Activated CD8-positive, alpha-beta T cell treated with anti-CD3 and anti-CD28 coated beads, Interleukin-2, amount 10 ng/mL, durations not matched to agents 7 days and 5 days (primary cell): ENCODE measurements at regions not wholly inside any gene's neighbourhood (a gene's known extent, or its start where the extent isn't known, plus 50 kb on each side); places are given as distances from the start of the nearest gene placed in this dataset.

Experiments
- ATAC-seq: fragments of 150-1000 bp; cut with Tn5 transposase; one replicate; pipeline ENCODE4 v1.10.0; 2021; ENCODE audit warnings: moderate library complexity
- CTCF ChIA-PET: fragments of 350-600 bp; sonication (Branson Sonifier 250); formaldehyde crosslinking; loops from one replicate; lab custom pipeline; 2021; ENCODE audit warnings: antibody characterized with exemption; lab: Charles Lee
- POLR2A ChIA-PET: fragments of 350-600 bp; sonication (Branson Sonifier 250); formaldehyde crosslinking; loops from one replicate; lab custom pipeline; 2021; ENCODE audit warnings: antibody characterized with exemption; lab: Charles Lee
- DNase-seq: peaks from one replicate; pipeline ENCODE4 v3.0.0-alpha.2; 2020
- H3K27ac Mint-ChIP-seq: one replicate; pipeline ENCODE4 v1.8.0; 2021; ENCODE audit warnings: mild to moderate bottlenecking, mixed read lengths
- H3K27me3 Mint-ChIP-seq: one replicate; pipeline ENCODE4 v1.8.0; 2021; ENCODE audit warnings: low read depth, mixed read lengths
- H3K36me3 Mint-ChIP-seq: one replicate; pipeline ENCODE4 v1.8.0; 2021; ENCODE audit warnings: low read depth, mixed read lengths
- H3K4me1 Mint-ChIP-seq: one replicate; pipeline ENCODE4 v1.8.0; 2021; ENCODE audit warnings: low read depth, mixed read lengths
- H3K4me3 Mint-ChIP-seq: one replicate; pipeline ENCODE4 v1.8.0; 2021; ENCODE audit warnings: mild to moderate bottlenecking, mixed read lengths
- H3K9me3 Mint-ChIP-seq: one replicate; pipeline ENCODE4 v1.8.0; 2022; ENCODE audit warnings: mixed read lengths; ENCODE audit not compliant: insufficient read depth

GRCh38 chrX:121146059-121146628, 98.7 kb downstream of the GLUD2 start:
- DNase-seq (no peak), ATAC-seq (no peak)
- Mint-ChIP-seq H3K4me3 (no peak overlapping the region), H3K27me3 (no peaks in the 10 kb centered on the region), H3K9me3 (no peaks in the 10 kb centered on the region), H3K4me1 (no peaks in the 10 kb centered on the region), H3K36me3 (no peaks in the 10 kb centered on the region), H3K27ac (no peak overlapping the region)
- ChIA-PET CTCF (no interaction called here), POLR2A (no interaction called here)

- Mint-ChIP-seq H3K9me3 (no peaks in the 10 kb centered on the region), H3K27ac (no peak overlapping the region), H3K27me3 (no peaks in the 10 kb centered on the region), H3K36me3 (no peaks in the 10 kb centered on the region), H3K4me3 (no peak overlapping the region), H3K4me1 (no peaks in the 10 kb centered on the region)
- no peak for DNase-seq
- POLR2A ChIA-PET: no interaction called here
- no peak for ATAC-seq
- CTCF ChIA-PET: no interaction called here
Measured at GRCh38 chrX:121150217-121150616, 102.8 kb downstream of the GLUD2 start.

DNA sequence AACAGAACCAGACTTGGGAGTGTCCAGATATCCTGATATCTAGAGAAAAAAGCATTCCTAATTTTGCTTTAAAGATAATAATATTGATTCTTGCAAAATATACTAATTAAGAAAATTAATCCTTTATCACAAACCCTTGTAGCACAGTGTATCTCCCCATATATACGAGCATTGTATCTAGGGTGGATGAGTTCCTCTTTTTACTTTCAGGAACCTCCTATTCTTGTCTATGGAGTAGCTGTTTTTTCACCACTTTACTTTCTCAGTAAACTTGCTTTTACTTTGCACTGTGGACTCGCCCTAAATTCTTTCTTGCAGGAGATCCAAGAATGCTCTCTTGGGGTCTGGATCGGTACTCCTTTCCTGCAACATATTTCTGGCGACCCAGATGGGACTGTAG, 103.9 kb downstream of the GLUD2 start:
- DNase-seq: no peak
- CTCF ChIA-PET: no interaction called here
- H3K4me1 Mint-ChIP-seq: no peaks in the 10 kb centered on the region
- H3K36me3 Mint-ChIP-seq: no peaks in the 10 kb centered on the region
- ATAC-seq: no peak
- no peaks in the 10 kb centered on the region for H3K27me3 Mint-ChIP-seq
- no peaks in the 10 kb centered on the region for H3K9me3 Mint-ChIP-seq
- POLR2A ChIA-PET: no interaction called here
- no peak overlapping the region for H3K27ac Mint-ChIP-seq
- H3K4me3 Mint-ChIP-seq: no peak overlapping the region

GRCh38 chrX:121154858-121155404, 107.5 kb downstream of the GLUD2 start:
- Mint-ChIP-seq H3K27ac (no peak overlapping the region), H3K4me1 (no peaks in the 10 kb centered on the region), H3K36me3 (no peaks in the 10 kb centered on the region), H3K27me3 (no peaks in the 10 kb centered on the region), H3K9me3 (no peaks in the 10 kb centered on the region), H3K4me3 (no peak overlapping the region)
- POLR2A ChIA-PET: no interaction called here
- CTCF ChIA-PET: no interaction called here
- DNase-seq (no peak), ATAC-seq (no peak)

DNA sequence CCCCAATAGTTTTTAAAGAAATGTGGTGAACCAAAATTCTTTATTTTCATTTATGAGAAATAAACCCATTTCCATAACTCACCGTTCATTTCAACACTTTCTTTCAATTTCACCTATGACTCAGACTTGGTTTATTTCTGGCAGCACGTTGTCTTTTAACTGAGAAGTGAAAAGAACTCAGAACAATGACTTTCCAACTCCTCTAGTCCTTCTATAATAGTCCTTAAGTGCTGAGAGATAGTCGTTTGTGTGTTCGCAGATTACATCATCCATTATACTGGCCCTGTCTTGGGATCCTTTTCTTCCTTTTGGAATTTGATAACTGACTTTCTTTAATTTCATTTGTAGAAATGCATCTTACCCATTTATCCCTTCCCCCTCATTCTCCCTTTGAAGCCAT, 113.6 kb downstream of the GLUD2 start:
- ATAC-seq: no peak
- CTCF ChIA-PET: no interaction called here
- Mint-ChIP-seq H3K4me3 (no peak overlapping the region), H3K36me3 (no peaks in the 10 kb centered on the region), H3K27me3 (no peaks in the 10 kb centered on the region), H3K27ac (no peak overlapping the region), H3K9me3 (no peaks in the 10 kb centered on the region), H3K4me1 (peaks cover 3% of the 10 kb centered on the region)
- no peak for DNase-seq
- POLR2A ChIA-PET: no interaction called here

GRCh38 chrX:121161501-121161933, 114.1 kb downstream of the GLUD2 start:
- H3K27ac Mint-ChIP-seq: no peak overlapping the region
- ATAC-seq: no peak
- CTCF ChIA-PET: no interaction called here
- no peaks in the 10 kb centered on the region for H3K9me3 Mint-ChIP-seq
- no peak overlapping the region for H3K4me3 Mint-ChIP-seq
- H3K36me3 Mint-ChIP-seq: no peaks in the 10 kb centered on the region
- POLR2A ChIA-PET: no interaction called here
- no peaks in the 10 kb centered on the region for H3K27me3 Mint-ChIP-seq
- peaks cover 3% of the 10 kb centered on the region for H3K4me1 Mint-ChIP-seq
- no peak for DNase-seq

DNA sequence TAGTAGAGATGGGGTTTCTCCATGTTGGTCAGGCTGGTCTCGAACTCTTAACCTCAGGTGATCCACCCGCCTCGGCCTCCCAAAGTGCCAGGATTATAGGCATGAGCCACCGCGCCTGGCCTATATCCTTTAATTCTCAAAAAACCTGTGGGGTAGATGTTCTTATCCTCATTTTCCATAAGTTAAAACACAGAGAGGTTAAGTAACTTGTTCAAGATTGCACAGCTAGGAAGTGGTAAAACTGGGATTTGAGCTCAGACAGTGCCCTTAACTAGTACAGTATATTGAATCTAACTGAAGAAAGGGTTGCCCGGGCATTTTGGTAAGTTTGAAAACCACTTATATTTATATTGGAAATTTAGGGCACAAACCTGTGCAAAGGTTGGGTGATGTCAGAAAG, 116.0 kb downstream of the GLUD2 start:
- Mint-ChIP-seq H3K27ac (no peak overlapping the region), H3K4me1 (peaks cover 3% of the 10 kb centered on the region), H3K36me3 (no peaks in the 10 kb centered on the region), H3K9me3 (no peaks in the 10 kb centered on the region), H3K27me3 (no peaks in the 10 kb centered on the region), H3K4me3 (no peak overlapping the region)
- ChIA-PET POLR2A (no interaction called here), CTCF (no interaction called here)
- DNase-seq: no peak
- no peak for ATAC-seq

DNA sequence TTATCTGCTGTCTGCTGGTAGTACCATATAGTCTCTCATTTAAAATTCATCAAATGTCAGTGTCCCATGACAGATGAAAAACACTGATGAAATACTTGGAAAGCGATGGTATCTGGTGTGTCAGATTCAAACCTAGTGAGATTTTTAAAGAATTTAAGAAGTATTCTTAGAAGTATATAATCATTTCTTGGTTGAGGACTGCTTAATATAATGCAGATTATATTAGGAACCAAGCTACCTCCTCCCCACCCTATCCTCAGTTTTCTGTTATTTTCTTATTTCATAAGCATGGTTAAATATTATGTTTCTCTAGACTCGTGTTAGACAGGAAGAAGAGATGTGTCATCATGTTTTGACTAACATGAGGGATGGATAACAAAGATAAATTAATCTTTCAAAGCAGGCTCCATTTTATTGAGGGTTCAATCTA, 118.5 kb downstream of the GLUD2 start:
- POLR2A ChIA-PET: no interaction called here

DNA sequence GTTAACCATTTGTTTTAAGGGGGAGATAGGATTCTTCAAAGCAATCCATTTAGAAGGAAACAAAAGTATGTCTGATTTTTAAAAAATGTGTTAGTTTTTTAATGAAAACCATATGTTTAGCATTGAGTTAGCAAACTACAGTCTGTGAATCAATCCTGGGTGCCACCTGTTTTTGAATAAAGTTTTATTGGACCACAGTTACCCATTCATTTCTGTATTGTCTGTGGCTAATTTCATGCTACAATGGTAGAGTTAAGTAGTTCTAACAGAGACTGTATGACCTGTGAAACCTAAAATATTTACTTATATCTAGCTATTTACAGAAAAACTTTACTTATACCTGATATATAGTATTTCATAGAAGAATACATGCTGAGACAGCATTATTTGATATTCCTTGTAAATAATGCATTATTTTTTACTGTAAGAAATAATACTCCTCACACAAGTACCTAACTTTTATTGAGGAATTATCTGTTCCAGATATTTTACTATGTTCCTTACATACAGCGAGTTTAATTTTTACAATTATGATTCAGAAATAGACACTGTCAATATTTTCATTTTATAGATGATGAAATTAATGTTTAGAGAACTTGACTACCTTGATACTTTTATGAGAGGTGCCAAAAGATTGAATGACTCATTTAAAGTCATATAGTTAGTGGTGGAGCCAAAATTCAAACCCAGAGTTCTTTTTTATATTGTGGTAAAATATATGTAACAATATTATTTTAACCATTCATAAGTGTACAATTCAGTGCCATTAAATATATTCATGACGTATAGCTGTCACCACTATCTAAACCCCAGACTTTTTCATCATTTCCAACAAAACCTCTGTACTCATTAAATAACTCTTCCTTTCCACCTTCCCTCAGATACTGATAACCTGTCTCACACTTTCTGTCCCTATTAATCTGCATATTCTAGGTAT, 122.0 kb downstream of the GLUD2 start:
- no peaks in the 10 kb centered on the region for H3K4me1 Mint-ChIP-seq

More for the DNA sequence above, 118.5 kb downstream of the GLUD2 start:
- Mint-ChIP-seq H3K27ac (no peak overlapping the region), H3K27me3 (no peaks in the 10 kb centered on the region), H3K4me1 (peaks cover 3% of the 10 kb centered on the region), H3K4me3 (no peak overlapping the region), H3K9me3 (no peaks in the 10 kb centered on the region), H3K36me3 (no peaks in the 10 kb centered on the region)
- no peak for DNase-seq
- ATAC-seq: no peak
- CTCF ChIA-PET: no interaction called here

DNA sequence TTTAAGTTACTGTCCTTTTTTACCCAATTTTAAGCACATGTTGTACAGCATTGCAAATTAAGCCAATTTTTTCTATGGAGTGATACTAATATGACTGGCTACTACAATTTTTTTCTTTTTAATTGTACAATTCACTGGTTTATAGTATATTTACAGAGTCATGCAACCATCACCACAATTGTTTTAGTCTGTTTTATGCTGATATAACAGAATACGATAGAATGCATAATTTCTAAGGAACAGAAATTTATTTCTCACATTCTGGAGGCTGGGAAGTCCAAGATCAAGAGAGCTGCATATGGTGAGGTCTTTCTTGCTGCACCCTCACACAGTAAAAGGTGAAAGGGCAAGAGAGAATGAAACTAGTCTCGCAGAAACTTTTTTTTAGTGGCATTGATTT, 125.3 kb downstream of the GLUD2 start:
- ChIA-PET POLR2A (no interaction called here), CTCF (no interaction called here)
- DNase-seq: no peak
- Mint-ChIP-seq H3K27ac (no peak overlapping the region), H3K9me3 (no peaks in the 10 kb centered on the region), H3K36me3 (no peaks in the 10 kb centered on the region), H3K4me1 (no peaks in the 10 kb centered on the region), H3K4me3 (no peak overlapping the region), H3K27me3 (no peaks in the 10 kb centered on the region)
- ATAC-seq: no peak

More for the DNA sequence above, 122.0 kb downstream of the GLUD2 start:
- CTCF ChIA-PET: no interaction called here
- no peak for ATAC-seq
- Mint-ChIP-seq H3K9me3 (no peaks in the 10 kb centered on the region), H3K36me3 (no peaks in the 10 kb centered on the region), H3K27ac (no peak overlapping the region), H3K4me3 (no peak overlapping the region), H3K27me3 (no peaks in the 10 kb centered on the region)
- no peak for DNase-seq
- POLR2A ChIA-PET: no interaction called here

GRCh38 chrX:121179972-121180371, 132.6 kb downstream of the GLUD2 start:
- Mint-ChIP-seq H3K36me3 (no peaks in the 10 kb centered on the region), H3K27me3 (no peaks in the 10 kb centered on the region), H3K4me3 (no peak overlapping the region), H3K27ac (no peak overlapping the region), H3K9me3 (no peaks in the 10 kb centered on the region), H3K4me1 (no peaks in the 10 kb centered on the region)
- no peak for DNase-seq
- ChIA-PET CTCF (no interaction called here), POLR2A (no interaction called here)
- no peak for ATAC-seq

- DNase-seq (no peak), ATAC-seq (no peak)
- Mint-ChIP-seq H3K4me1 (no peaks in the 10 kb centered on the region), H3K4me3 (no peak overlapping the region), H3K27me3 (no peaks in the 10 kb centered on the region), H3K27ac (no peak overlapping the region), H3K36me3 (no peaks in the 10 kb centered on the region), H3K9me3 (no peaks in the 10 kb centered on the region)
- CTCF ChIA-PET: no interaction called here
- POLR2A ChIA-PET: no interaction called here
Measured at GRCh38 chrX:121191779-121192178, 144.4 kb downstream of the GLUD2 start.
